MCF 10A (cell line): ENCODE measurements at regions not wholly inside any gene's neighbourhood (a gene's known extent, or its start where the extent isn't known, plus 50 kb on each side); places are given as distances from the start of the nearest gene placed in this dataset.
A peak's percentile ranks its signal among the peaks of the same experiment; 100 is the strongest.

ENCODE experiments used
- BruUV-seq: library from RNA; stranded (reverse); fragments of 400-500 nt; replicated peaks from 2 replicates; lab custom pipeline; 2021; lab: Mats Ljungman, UMichigan
- CTCF ChIA-PET: fragments of 300-600 bp; sonication (Branson Sonifier 250); formaldehyde crosslinking; extraction: SDS; loops from one replicate; lab custom pipeline; 2021; ENCODE audit warnings: antibody characterized with exemption, inconsistent platforms; lab: Yijun Ruan, JAX
- POLR2A ChIA-PET: fragments of 300-600, 350-650 bp; sonication (Branson Sonifier 250); formaldehyde crosslinking; extraction: SDS; loops from one replicate; lab custom pipeline; 2020; ENCODE audit warnings: antibody characterized with exemption, inconsistent platforms; lab: Yijun Ruan, JAX
- DNase-seq: peaks from one replicate; pipeline ENCODE4 v3.0.0-alpha.2; 2018; ENCODE audit not compliant: unreplicated experiment
- H3K27ac Mint-ChIP-seq: one replicate; pipeline ENCODE4 v1.8.0; 2022; ENCODE audit warnings: mild to moderate bottlenecking, low read depth, mixed read lengths; ENCODE audit not compliant: unreplicated experiment
- H3K27me3 Mint-ChIP-seq: one replicate; pipeline ENCODE4 v1.8.0; 2022; ENCODE audit warnings: mixed read lengths; ENCODE audit not compliant: insufficient read depth, unreplicated experiment
- H3K36me3 Mint-ChIP-seq: one replicate; pipeline ENCODE4 v1.8.0; 2022; ENCODE audit warnings: mild to moderate bottlenecking, moderate library complexity, mixed read lengths; ENCODE audit not compliant: insufficient read depth, unreplicated experiment
- H3K4me1 Mint-ChIP-seq: one replicate; pipeline ENCODE4 v1.8.0; 2022; ENCODE audit warnings: mixed read lengths; ENCODE audit not compliant: insufficient read depth, unreplicated experiment
- H3K4me3 Mint-ChIP-seq: one replicate; pipeline ENCODE4 v1.8.0; 2022; ENCODE audit warnings: mild to moderate bottlenecking, moderate library complexity, mixed read lengths; ENCODE audit not compliant: unreplicated experiment
- H3K9me3 Mint-ChIP-seq: one replicate; pipeline ENCODE4 v1.8.0; 2022; ENCODE audit warnings: mixed read lengths; ENCODE audit not compliant: unreplicated experiment
- intact Hi-C: fragments of 100-400 bp; cut with micrococcal nuclease; formaldehyde crosslinking; loops from 2 replicates; pipeline ENCODE4 v1.14.1; 2022
- TF ChIP-seq, protein P1 (sequence below): fragments of 200-600 bp; IDR thresholded peaks from one replicate; pipeline ENCODE4 v1.8.0; 2022; ENCODE audit warnings: antibody characterized with exemption, mild to moderate bottlenecking; ENCODE audit not compliant: unreplicated experiment

DNA sequence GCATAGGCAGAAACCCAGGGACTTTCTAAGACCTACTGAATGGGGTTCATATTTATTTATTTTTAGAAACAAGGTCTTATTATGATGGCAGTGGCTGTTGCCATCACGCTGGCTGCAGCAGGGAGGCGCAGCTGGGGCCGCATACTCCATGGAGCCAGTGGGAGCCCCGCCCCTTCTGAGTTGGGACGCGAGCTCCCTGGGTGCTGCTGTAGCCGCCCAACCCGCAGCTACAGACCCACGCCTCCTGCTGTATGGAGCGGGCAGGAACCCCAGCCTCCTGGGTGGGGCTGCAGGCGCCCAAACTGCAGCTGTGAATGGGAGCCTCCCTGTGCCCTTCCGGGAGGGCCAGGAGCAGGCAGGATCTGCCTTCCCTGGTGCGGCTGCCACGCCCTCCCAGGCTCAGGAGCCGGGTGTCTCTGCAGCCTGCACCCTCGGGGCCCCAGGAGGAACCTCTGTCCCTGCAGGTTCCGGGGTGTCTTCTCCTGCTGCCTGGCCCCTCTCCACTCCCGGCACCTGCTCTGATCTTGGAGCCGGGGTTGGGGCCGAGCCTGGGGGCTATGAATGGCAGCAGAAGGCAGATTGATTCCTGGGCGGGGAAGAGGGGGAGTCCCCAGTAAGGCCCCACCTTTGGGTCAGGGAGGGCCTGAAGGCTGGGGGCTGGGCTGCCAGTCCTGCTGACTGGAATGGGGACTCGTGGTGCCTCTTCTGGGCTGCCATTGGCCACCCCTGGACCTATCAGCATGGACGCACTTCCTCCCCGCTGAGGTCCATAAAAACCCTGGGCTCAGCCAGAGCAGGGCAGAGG is 66.5 kb upstream of the LRRN2 start:
- no peaks in the 10 kb centered on the region for H3K4me1 Mint-ChIP-seq
- TF ChIP-seq, protein P1, sequence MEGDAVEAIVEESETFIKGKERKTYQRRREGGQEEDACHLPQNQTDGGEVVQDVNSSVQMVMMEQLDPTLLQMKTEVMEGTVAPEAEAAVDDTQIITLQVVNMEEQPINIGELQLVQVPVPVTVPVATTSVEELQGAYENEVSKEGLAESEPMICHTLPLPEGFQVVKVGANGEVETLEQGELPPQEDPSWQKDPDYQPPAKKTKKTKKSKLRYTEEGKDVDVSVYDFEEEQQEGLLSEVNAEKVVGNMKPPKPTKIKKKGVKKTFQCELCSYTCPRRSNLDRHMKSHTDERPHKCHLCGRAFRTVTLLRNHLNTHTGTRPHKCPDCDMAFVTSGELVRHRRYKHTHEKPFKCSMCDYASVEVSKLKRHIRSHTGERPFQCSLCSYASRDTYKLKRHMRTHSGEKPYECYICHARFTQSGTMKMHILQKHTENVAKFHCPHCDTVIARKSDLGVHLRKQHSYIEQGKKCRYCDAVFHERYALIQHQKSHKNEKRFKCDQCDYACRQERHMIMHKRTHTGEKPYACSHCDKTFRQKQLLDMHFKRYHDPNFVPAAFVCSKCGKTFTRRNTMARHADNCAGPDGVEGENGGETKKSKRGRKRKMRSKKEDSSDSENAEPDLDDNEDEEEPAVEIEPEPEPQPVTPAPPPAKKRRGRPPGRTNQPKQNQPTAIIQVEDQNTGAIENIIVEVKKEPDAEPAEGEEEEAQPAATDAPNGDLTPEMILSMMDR: peak; percentile 44
- no TSS peak for BruUV-seq
- ChIA-PET POLR2A (no interaction called here), CTCF (interaction anchor here (0.6 to 3.7 kb wide), 17 partner anchors 9 to 1051 kb away, joined by 3 to 29 read pairs (median 4); no protein-coding TSS in a partner anchor)
- H3K27ac Mint-ChIP-seq: no peak overlapping the region
- DNase-seq: peak; percentile 83
- intact Hi-C loops: no loop called here
- H3K27me3 Mint-ChIP-seq: peaks cover 41% of the 10 kb centered on the region
- no peaks in the 10 kb centered on the region for H3K9me3 Mint-ChIP-seq
- no peaks in the 10 kb centered on the region for H3K36me3 Mint-ChIP-seq
- no peak overlapping the region for H3K4me3 Mint-ChIP-seq

DNA sequence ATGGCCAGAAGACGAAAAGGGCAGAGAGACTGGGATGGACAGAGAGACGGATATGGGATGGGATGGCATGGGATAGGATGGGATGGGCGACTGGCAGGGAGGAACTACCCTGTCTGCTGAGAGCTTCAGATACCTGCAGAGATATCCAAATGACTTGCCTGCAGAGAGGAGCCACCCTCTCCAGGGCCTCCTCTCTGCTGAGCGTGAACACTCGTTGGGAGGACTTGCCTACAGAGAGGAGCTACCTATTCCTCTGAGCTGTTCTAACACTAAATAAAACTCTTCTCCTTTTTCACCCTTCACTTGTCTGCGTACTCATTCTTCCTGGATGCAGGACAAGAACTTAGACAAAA is 67.1 kb upstream of the LRRN2 start:
- H3K4me3 Mint-ChIP-seq: no peak overlapping the region
- peaks cover 41% of the 10 kb centered on the region for H3K27me3 Mint-ChIP-seq
- intact Hi-C loops: no loop called here
- BruUV-seq: no TSS peak
- POLR2A ChIA-PET: interaction anchor here (0.8 kb wide), 1 partner anchor 118 kb away, joined by 3 read pairs; no protein-coding TSS in a partner anchor
- H3K4me1 Mint-ChIP-seq: no peaks in the 10 kb centered on the region
- DNase-seq: no peak
- CTCF ChIA-PET: interaction anchor here (0.6 to 4.5 kb wide), 11 partner anchors 8 to 186 kb away, joined by 3 to 29 read pairs (median 7); no protein-coding TSS in a partner anchor
- no peaks in the 10 kb centered on the region for H3K36me3 Mint-ChIP-seq
- no peaks in the 10 kb centered on the region for H3K9me3 Mint-ChIP-seq
- TF ChIP-seq, protein P1: no peak
- H3K27ac Mint-ChIP-seq: no peak overlapping the region

DNA sequence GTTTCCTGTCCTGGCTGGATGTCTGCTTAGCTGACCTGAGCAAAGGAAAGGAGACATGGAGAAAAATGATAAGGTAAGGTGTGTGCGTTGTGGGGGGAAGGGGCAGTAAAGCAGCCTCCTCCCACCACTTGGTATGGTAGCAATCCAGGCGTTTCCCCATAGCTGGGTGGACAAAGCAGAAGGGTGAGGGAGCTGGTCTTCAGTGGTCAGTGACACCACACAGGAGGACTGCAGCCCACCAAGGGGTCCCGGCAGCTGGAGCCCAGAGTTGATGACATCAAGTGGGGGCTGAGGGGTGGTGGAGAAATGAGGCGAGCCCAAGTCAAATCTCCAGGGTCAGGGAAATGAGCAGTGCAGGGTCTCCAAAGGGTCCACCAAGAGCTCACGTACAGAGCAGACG is 69.3 kb upstream of the LRRN2 start:
- no peaks in the 10 kb centered on the region for H3K4me1 Mint-ChIP-seq
- TF ChIP-seq, protein P1: no peak
- peaks cover 43% of the 10 kb centered on the region for H3K27me3 Mint-ChIP-seq
- no peak overlapping the region for H3K4me3 Mint-ChIP-seq
- DNase-seq: no peak
- CTCF ChIA-PET: interaction anchor here (0.6 to 4.5 kb wide), 9 partner anchors 9 to 76 kb away, joined by 3 to 27 read pairs (median 4); no protein-coding TSS in a partner anchor
- H3K27ac Mint-ChIP-seq: no peak overlapping the region
- no peaks in the 10 kb centered on the region for H3K36me3 Mint-ChIP-seq
- H3K9me3 Mint-ChIP-seq: peaks cover under 1% of the 10 kb centered on the region
- intact Hi-C loops: no loop called here
- POLR2A ChIA-PET: interaction anchor here (0.6 kb wide), 1 partner anchor 69 kb away, joined by 3 read pairs; the partner anchor contains the start of gene LRRN2
- BruUV-seq: no TSS peak

DNA sequence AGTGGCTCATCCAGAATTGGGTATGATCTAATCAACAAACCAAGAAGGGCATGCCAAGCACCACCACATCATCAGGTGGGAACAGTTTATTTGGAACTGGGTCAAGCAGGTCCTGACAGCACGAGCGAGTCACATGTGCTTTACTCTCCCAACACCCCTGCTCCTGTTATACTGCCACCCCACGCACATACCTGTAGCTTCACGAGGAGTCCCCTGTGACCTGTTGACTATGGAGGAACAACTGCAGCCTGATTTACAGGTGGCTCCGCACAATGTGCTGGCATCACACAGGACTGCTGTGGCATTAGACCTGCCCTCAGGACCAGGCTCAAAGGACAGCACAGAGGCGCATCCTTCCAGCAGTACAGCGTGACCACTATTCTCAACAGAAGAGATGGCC is 70.8 kb upstream of the LRRN2 start:
- BruUV-seq: no TSS peak

More for the DNA sequence above, 70.8 kb upstream of the LRRN2 start:
- no peak for DNase-seq
- intact Hi-C loops: no loop called here
- Mint-ChIP-seq H3K27me3 (peaks cover 48% of the 10 kb centered on the region), H3K36me3 (no peaks in the 10 kb centered on the region), H3K4me1 (peaks cover 6% of the 10 kb centered on the region), H3K27ac (no peak overlapping the region), H3K9me3 (peaks cover 7% of the 10 kb centered on the region), H3K4me3 (no peak overlapping the region)
- TF ChIP-seq, protein P1: no peak
- ChIA-PET POLR2A (no interaction called here), CTCF (interaction anchor here (1.7 to 4.5 kb wide), 3 partner anchors 9 to 51 kb away, joined by 3 to 27 read pairs (median 11); no protein-coding TSS in a partner anchor)
